Hematopoietic multipotent progenitor cell treated with erythropoietin and hydrocortisone succinate and interleukin-3 and kit ligand, for 6 days (in vitro differentiated cells): ENCODE measurements at regions not wholly inside any gene's neighbourhood (a gene's known extent, or its start where the extent isn't known, plus 50 kb on each side); places are given as distances from the start of the nearest gene placed in this dataset.
"Not testable (repeated sequence)": the region's sequence is repeated elsewhere in the genome, so short reads cannot be mapped to it uniquely, and the experiment has no call there.

Experiments used
- DNase-seq: peaks from one replicate; pipeline ENCODE4 v3.0.0-alpha.2; 2015

GRCh38 chr1:213688655-213689054 is 299.1 kb upstream of the PROX1 start:
- no peak for DNase-seq

GRCh38 chr1:213689260-213689659 is 298.5 kb upstream of the PROX1 start:
- DNase-seq = no peak

DNA sequence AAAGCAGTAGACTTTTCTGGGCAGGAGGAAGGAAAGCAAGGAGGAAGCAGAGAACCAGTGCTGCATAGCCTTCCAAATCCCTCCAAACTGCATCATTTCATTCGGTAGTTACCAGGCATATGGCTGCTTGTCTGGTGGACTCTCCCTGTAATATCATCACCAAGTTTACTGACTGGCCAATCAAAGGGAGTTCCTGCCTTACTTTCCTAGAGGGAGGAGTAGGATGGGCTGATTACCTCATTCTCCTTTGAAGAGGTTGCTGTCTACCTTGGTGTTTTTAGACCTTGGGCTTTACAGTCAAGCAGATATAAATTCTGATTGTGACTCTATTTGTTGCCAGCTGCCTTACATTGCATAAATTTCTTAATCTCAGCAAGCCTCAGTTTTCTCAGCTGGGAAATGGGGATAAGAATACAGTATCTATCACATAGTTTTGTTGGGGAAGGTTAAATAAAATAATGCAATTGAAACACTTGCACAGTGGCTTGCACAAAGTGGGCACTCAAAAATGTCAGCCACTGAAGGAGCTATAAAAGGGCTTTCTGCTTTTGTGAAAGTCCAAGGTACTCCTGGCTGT is 297.3 kb upstream of the PROX1 start:
- no peak for DNase-seq

GRCh38 chr1:213692321-213692720 is 295.5 kb upstream of the PROX1 start:
- DNase-seq = no peak

DNA sequence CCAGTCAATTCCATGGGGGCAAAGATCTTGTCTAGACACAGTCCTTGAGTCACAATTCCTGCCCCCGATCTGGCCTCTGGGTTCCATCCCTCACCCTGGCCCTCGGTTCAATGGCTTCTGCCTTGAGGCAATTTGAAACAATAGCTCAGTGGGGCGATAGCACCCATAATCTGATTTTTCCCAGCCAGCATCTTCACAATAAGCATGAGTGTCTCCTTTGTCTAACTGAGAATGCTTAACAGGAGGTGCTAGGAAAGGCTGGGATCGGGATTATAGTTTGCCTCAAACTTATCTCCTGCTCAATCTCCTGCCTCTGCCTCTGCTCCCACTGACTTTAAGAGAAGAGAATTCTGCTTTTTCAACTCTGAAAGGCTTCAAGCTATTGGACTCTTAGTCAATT is 293.9 kb upstream of the PROX1 start:
- DNase-seq = no peak

- no peak for DNase-seq
Measured at GRCh38 chr1:213697192-213697802, 290.5 kb upstream of the PROX1 start.

DNA sequence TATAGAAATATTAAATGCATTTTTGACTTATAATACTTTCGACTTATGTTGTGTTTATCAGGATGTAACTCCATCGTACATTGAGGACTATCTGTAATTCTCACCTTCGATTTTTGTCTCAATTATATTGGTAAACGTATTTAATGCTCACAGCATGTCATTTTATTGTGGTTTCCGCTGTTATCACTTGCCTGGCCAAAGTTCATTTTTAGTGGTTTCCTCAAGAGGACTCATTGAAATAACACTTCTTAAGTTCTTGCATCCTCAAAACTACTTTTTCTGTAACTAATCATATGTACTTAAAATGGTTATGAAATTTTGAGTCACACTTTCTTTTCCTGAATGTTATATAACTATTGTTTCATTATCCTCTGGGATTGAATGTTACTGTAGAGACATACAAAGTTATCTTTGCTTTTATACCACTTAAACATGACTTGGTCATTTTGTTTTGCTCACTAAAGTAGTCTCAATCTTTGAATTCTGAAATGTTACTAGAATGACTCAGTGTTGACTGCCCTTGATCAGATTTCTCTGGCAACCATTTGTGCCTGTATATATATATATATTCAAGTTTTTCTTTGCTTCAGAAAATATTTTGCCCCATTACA is 289.6 kb upstream of the PROX1 start:
- DNase-seq = no peak

- no peak for DNase-seq
Measured at GRCh38 chr1:213702703-213703102, 285.1 kb upstream of the PROX1 start.

GRCh38 chr1:213704941-213705340 is 282.8 kb upstream of the PROX1 start:
- no peak for DNase-seq

DNA sequence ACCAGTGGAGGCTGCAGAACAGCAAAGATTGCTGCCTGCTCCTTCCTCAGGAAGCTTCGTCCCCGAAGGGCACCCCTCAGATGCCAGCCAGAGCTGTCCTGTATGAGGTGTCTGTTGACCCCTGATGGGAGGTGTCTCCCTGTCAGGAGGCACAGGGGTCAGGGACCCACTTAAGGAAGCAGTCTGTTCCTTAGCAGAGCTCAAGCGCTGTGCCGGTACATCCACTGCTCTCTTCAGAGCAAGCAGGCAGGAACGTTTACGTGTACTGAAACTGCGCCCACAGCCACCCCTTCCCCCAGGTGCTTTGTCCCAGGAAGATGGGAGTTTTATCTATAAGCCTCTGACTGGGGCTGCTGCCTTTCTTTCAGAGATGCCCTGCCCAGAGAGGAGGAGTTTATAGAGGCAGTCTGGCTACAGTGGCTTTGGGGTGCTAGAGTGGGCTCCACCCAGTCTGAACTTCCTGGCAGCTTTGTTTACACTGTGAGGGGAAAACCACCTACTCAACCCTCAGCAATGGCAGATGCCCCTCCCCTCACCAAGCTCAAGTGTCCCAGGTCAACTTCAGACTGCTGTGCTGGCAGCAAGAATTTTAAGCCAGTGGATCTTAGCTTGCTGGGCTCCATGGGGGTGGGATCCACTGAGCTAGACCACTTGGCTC is 275.8 kb upstream of the PROX1 start:
- DNase-seq = not testable (repeated sequence)

GRCh38 chr1:213714645-213715044 is 273.1 kb upstream of the PROX1 start:
- DNase-seq = no peak

GRCh38 chr1:213715182-213715581 is 272.6 kb upstream of the PROX1 start:
- DNase-seq = no peak

GRCh38 chr1:213719462-213719861 is 268.3 kb upstream of the PROX1 start:
- DNase-seq = no peak

DNA sequence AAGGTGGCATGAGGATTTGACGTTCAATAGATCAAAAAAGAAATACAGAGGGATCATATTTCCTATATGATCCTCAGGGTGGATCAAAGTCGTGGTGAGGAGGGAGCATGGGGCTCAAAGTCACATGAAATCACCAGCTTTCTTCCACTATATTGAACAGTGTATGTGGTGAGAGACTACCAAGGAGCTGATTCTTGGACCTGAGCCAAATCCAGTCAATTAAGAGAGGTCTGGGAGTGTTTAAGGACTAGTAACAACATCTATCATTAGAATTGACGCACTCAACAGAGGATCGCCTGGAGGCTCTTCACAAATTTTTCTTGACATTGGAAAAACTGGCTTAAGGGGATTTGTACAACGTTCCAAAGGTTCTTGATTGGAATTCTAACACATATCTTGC is 267.7 kb upstream of the PROX1 start:
- no peak for DNase-seq

DNA sequence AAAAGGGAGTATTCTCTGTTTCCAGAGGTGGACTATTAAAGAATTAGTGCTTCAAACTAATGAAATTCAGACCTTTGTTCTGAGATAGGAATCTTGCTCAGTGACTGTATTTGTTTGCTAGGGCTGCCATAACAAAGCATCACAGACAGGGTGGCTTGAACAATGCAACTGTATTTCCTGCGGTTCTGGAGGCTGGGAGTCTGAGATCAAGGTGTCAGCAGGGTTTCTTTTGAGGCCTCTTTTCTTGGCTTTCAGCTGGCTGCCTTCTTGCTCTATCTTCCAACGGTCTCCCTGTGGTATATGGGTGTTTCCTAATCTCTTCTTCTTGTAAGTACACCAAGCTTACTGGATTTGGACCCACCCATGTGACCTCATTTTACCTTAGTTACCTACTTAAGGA is 264.6 kb upstream of the PROX1 start:
- no peak for DNase-seq

DNA sequence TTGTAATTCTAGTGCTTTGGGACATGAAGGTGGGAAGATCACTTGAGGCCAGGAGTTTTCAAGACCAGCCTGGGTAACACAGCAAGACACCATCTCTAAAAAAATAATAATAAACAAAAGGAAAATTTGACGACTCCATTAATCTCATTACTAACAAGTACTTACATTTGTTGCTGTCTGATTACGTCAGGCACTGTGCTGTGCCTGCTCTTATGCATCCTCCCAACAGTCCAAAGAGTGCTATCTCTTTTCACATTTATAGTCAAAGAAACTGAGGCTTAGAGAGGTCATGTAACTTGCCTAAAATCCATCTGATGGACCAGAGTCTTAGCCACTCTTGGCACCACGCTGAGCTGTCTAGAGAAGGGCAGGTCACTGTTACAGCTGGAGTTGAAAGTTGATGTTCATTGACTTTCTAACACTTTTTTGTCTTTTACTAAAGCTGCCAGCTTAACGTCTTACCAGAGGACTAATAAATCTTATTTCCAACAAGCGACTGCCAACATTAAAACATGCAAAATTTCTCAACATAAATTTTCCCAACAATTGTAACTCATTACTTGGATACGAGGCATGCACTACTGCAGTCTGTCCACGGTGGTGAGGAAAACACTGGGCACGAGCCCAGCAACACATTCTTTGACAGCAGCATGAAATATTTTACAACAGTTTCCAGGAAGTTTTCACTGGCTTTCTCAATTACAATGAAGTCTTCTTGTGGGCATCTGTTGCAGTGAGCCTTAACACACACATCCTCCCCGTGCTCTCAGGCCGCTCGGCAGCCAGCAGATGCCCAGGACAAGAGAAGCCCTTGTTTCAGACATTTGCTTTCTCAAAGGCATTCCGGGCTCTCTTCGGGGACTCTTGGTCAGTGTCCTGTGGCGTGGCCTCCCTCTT is 262.9 kb upstream of the PROX1 start:
- no peak for DNase-seq

- DNase-seq = no peak
Measured at GRCh38 chr1:213727853-213728592, 259.8 kb upstream of the PROX1 start.

GRCh38 chr1:213728593-213729536 is 258.9 kb upstream of the PROX1 start:
- no peak for DNase-seq

DNA sequence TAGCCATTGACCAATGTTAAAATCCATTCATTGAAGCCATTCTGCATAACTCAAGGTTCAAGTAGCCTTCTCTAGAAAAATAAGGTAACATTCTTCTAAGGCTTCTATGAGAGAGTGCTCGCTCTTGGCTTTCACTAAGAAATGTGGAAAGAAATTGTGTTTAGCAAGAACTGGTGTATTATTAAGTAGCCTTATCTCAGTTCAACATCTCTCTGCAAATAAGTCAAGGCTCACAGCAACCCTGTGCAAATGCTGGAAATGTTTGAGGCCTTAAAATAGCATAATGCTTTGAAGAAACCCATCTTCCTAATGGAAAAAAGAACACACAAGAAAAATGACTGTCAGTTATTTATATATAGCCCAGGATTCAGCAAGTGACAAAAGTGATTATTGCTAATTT is 254.1 kb upstream of the PROX1 start:
- no peak for DNase-seq

DNA sequence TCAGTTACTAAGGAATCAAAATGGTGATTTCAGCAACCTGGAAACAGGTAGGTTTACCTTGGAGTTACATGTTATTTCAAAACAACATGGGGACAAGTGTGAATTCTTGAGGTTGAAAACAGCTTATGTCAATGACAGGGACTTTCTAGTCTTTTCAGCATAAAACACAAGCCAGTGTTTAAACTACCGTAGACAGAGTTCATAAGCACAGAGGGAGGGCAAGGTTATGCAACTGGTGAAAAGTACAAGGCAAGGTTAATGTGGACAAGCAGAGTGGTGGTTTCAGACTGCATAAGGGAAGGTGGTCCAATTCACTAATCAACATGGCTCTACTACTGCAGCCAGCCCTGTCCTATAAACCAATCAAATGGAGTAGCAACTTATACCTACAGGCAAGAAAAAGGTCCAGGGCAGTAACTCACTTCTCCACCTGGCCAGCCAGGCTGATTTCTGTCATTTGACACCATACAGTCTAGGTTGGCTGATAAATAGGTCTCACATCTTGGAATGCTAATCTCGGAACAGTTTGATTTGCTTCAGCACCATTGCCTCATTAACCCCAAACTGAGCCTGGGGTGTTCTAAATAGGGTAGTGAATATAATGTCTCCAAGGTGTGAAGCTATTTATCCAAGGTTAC is 250.3 kb upstream of the PROX1 start:
- DNase-seq = no peak

GRCh38 chr1:213738658-213739057 is 249.1 kb upstream of the PROX1 start:
- no peak for DNase-seq
